ENCODE measurements at regions not wholly inside any gene's neighbourhood (a gene's known extent, or its start where the extent isn't known, plus 50 kb on each side); places are given as distances from the start of the nearest gene placed in this dataset.

DNA sequence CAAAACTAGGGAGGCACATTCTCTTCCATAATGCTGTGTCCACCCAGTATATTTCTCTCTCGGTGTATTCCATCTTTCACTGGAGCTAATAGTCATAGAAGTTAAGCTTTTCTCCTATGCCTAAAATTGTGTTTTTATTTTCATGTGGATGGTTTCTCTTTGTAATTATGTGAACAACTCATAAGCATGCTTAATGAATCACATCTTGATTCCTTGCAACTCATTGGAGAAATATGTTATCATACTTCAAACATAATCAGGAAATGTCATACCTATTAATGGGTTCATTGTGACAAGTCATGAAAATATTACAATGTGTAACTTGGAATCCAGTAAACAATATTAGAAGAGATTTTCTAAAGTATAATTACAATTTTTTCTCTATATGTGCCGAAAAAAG is 186.3 kb downstream of the SLC7A11 start (continued):
- TF ChIP-seq CREM (CRISPR knock-in tag; IDR thresholded peaks at IDR 0.05) (no peak), JUN (CRISPR knock-in tag; IDR thresholded peaks at IDR 0.05) (no peak), IRF1 (CRISPR knock-in tag; IDR thresholded peaks at IDR 0.05) (no peak)
- TF ChIP-seq, protein P1, sequence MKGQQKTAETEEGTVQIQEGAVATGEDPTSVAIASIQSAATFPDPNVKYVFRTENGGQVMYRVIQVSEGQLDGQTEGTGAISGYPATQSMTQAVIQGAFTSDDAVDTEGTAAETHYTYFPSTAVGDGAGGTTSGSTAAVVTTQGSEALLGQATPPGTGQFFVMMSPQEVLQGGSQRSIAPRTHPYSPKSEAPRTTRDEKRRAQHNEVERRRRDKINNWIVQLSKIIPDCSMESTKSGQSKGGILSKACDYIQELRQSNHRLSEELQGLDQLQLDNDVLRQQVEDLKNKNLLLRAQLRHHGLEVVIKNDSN (CRISPR knock-in tag; IDR thresholded peaks at IDR 0.05) = no peak
- TF ChIP-seq, protein P2, sequence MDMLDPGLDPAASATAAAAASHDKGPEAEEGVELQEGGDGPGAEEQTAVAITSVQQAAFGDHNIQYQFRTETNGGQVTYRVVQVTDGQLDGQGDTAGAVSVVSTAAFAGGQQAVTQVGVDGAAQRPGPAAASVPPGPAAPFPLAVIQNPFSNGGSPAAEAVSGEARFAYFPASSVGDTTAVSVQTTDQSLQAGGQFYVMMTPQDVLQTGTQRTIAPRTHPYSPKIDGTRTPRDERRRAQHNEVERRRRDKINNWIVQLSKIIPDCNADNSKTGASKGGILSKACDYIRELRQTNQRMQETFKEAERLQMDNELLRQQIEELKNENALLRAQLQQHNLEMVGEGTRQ (CRISPR knock-in tag; IDR thresholded peaks at IDR 0.05) = no peak

DNA sequence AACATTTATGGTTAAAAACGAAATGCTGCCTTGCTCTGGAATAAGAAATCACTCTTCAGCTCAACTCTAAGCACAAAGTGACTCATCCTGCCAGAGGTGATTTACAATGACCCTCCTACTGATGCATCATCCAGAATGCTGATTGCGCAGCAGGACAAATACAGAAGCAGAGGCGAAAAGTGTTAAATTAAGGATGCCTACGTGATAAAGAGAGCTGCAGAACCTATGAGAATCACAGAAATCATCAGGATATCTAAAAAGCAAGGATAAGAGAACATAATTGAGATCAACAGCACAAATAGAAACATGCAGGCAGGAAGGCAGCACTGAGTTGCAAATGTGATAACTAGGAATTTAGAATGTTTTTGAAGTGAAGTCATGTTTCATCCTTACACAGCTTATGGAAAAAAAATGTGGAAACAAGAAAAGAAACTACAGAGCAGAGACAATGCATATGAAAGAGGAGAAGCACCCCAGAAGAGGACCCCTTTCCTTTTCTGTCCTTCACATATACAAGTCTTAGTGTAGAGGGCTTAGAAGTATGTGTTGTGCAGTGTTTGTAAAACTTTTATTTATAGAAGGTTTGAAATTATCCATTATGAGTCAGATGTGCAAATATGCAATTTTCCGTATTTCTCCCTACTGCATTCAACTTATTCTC is 188.4 kb downstream of the SLC7A11 start:
- CTCF ChIA-PET = interaction anchor here (1.7 kb wide), 1 partner anchor 37 kb away, joined by 5 read pairs; no protein-coding TSS in a partner anchor
- TF ChIP-seq ATF2 (CRISPR knock-in tag; IDR thresholded peaks at IDR 0.05; ENCODE audit: borderline replicate concordance, low read depth) (no peak), ZNF219 (CRISPR knock-in tag; IDR thresholded peaks at IDR 0.05; ENCODE audit: borderline replicate concordance) (no peak), SMAD3 (CRISPR knock-in tag; IDR thresholded peaks at IDR 0.05; ENCODE audit: borderline replicate concordance) (no peak), ATF1 (CRISPR knock-in tag; IDR thresholded peaks at IDR 0.05) (no peak), EMX1 (CRISPR knock-in tag; IDR thresholded peaks at IDR 0.05) (no peak), ZNF263 (CRISPR knock-in tag; IDR thresholded peaks at IDR 0.05; ENCODE audit: low read depth) (no peak), GRHL2 (CRISPR knock-in tag; IDR thresholded peaks at IDR 0.05; ENCODE audit: insufficient replicate concordance, severe bottlenecking) (no peak), ZSCAN18 (CRISPR knock-in tag; IDR thresholded peaks at IDR 0.05) (no peak), CBFB (CRISPR knock-in tag; IDR thresholded peaks at IDR 0.05; ENCODE audit: low read depth) (no peak), CDX4 (CRISPR knock-in tag; IDR thresholded peaks at IDR 0.05; ENCODE audit: borderline replicate concordance) (no peak), KAT7 (CRISPR knock-in tag; IDR thresholded peaks at IDR 0.05; ENCODE audit: borderline replicate concordance) (no peak), NR1H2 (CRISPR knock-in tag; IDR thresholded peaks at IDR 0.05) (no peak), GTF2I (CRISPR knock-in tag; conservative IDR thresholded peaks at IDR 0.05) (no peak)
- TF ChIP-seq, protein P3, sequence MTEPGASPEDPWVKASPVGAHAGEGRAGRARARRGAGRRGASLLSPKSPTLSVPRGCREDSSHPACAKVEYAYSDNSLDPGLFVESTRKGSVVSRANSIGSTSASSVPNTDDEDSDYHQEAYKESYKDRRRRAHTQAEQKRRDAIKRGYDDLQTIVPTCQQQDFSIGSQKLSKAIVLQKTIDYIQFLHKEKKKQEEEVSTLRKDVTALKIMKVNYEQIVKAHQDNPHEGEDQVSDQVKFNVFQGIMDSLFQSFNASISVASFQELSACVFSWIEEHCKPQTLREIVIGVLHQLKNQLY (CRISPR knock-in tag; IDR thresholded peaks at IDR 0.05) = no peak
- TF ChIP-seq, protein P4, sequence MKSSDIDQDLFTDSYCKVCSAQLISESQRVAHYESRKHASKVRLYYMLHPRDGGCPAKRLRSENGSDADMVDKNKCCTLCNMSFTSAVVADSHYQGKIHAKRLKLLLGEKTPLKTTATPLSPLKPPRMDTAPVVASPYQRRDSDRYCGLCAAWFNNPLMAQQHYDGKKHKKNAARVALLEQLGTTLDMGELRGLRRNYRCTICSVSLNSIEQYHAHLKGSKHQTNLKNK (CRISPR knock-in tag; IDR thresholded peaks at IDR 0.05) = no peak
- Mint-ChIP-seq H3K27ac (no peak overlapping the region), H3K36me3 (peaks cover 7% of the 10 kb centered on the region), H3K27me3 (ENCODE audit: low read depth) (no peaks in the 10 kb centered on the region), H3K4me3 (no peak overlapping the region), H3K9me3 (peaks cover 14% of the 10 kb centered on the region), H3K4me1 (peaks cover 22% of the 10 kb centered on the region)
- ATAC-seq (peak; percentile 28; the same call in 1 of the 2 replicates), DNase-seq (ENCODE audit: low spot score) (no peak)
- POLR2A ChIA-PET = no interaction called here
